Adrenal gland (tissue), 5 donors: ENCODE measurements at regions not wholly inside any gene's neighbourhood (a gene's known extent, or its start where the extent isn't known, plus 50 kb on each side); places are given as distances from the start of the nearest gene placed in this dataset.

ENCODE experiments used
- POLR2A ChIP-seq, 2 donors: fragments of 450-650 bp; IDR thresholded peaks; one replicate each; pipeline ENCODE4 v1.6.1; 2017; ENCODE audit warnings: antibody characterized with exemption in 2 of 2, mild to moderate bottlenecking in 2 of 2, moderate library complexity in 1 of 2
- TF ChIP-seq, protein P1 (sequence below), 6 experiments: fragments of 450-650 bp in 4 of 6; fragments of 200-600 bp in 2 of 6; sonication (generic) in 1 of 6; IDR thresholded peaks; 1 replicate in 5 of 6; 2 replicates in 1 of 6; pipeline versions ENCODE4 v1.5.1 to v1.8.0; 2016 to 2021; ENCODE audit warnings: antibody characterized with exemption in 6 of 6, mild to moderate bottlenecking in 2 of 6, moderate library complexity in 1 of 6
- donor health status: DM: no; HTN: no; CAD: no.

DNA sequence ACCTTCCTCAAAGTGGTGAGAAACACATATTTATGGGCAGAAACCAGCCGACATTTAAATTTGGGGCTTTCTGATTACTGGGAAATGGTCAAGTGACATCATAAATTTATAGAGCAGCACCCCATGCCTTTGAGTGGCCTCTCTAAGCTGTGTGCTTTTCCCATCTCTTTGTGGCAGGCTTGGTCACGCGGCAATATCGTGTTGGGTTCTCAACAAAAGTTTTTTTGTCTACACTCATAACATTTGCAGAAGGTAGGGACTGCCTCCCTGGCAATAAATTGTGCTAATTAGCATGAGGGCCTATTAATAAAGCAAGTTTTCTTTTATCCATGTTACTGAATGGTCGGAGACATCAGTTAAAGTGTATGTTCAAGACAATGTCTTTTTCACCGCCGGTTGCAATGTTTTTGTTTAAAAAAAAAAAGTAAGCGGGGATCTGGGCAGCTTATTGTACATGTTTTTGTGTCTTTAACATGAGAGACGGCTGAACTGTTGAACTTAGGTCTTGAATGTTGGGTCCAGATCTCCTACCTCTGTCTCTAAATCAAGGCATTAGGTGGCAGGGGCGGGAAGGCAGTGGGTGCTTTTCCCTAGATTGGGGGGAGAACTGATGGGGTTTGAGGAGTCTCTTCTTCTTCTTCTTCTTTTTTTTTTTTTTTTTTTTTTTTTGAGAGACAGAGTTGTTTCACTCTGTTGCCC, 193.3 kb downstream of the PHETA1 start:
- TF ChIP-seq POLR2A (IDR thresholded peaks at IDR 0.05): no peak
- TF ChIP-seq, protein P1, sequence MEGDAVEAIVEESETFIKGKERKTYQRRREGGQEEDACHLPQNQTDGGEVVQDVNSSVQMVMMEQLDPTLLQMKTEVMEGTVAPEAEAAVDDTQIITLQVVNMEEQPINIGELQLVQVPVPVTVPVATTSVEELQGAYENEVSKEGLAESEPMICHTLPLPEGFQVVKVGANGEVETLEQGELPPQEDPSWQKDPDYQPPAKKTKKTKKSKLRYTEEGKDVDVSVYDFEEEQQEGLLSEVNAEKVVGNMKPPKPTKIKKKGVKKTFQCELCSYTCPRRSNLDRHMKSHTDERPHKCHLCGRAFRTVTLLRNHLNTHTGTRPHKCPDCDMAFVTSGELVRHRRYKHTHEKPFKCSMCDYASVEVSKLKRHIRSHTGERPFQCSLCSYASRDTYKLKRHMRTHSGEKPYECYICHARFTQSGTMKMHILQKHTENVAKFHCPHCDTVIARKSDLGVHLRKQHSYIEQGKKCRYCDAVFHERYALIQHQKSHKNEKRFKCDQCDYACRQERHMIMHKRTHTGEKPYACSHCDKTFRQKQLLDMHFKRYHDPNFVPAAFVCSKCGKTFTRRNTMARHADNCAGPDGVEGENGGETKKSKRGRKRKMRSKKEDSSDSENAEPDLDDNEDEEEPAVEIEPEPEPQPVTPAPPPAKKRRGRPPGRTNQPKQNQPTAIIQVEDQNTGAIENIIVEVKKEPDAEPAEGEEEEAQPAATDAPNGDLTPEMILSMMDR (IDR thresholded peaks at IDR 0.05): no peak
